H9 (cell line): ENCODE measurements at regions not wholly inside any gene's neighbourhood (a gene's known extent, or its start where the extent isn't known, plus 50 kb on each side); places are given as distances from the start of the nearest gene placed in this dataset.

Source experiments
- DNase-seq: peaks from one replicate; pipeline ENCODE4 v3.0.0-alpha.2; 2017
- H2AFZ ChIP-seq: one replicate; pipeline ENCODE4 v1.6.1; 2013; ENCODE audit warnings: mild to moderate bottlenecking, low read length, control low read depth, moderate library complexity
- H2AK5ac ChIP-seq: 2 replicates; pipeline ENCODE4 v1.6.1; 2013; ENCODE audit warnings: low read length, control low read depth, mixed read lengths; ENCODE audit not compliant: insufficient read length
- H2BK120ac ChIP-seq: one replicate; pipeline ENCODE4 v1.6.1; 2013; ENCODE audit warnings: low read depth, mild to moderate bottlenecking, low read length, control low read depth, inconsistent platforms; ENCODE audit not compliant: poor library complexity, severe bottlenecking
- H2BK12ac ChIP-seq: 2 replicates; pipeline ENCODE4 v1.6.1; 2013; ENCODE audit warnings: low read length, control low read depth, mixed read lengths, low read depth; ENCODE audit not compliant: insufficient read length
- H2BK15ac ChIP-seq: 2 replicates; pipeline ENCODE4 v1.6.1; 2013; ENCODE audit warnings: low read depth, low read length, control low read depth
- H2BK20ac ChIP-seq: one replicate; pipeline ENCODE4 v1.6.1; 2013; ENCODE audit warnings: low read depth, mild to moderate bottlenecking, low read length, control low read depth, inconsistent platforms; ENCODE audit not compliant: poor library complexity, severe bottlenecking
- H2BK5ac ChIP-seq: 2 replicates; pipeline ENCODE4 v1.6.1; 2013; ENCODE audit warnings: low read length, control low read depth, mixed read lengths; ENCODE audit not compliant: insufficient read length
- H3K14ac ChIP-seq: 2 replicates; pipeline ENCODE4 v1.6.1; 2013; ENCODE audit warnings: low read length, control low read depth; ENCODE audit not compliant: insufficient read depth
- H3K18ac ChIP-seq: 2 replicates; pipeline ENCODE4 v1.6.1; 2013; ENCODE audit warnings: low read depth, mild to moderate bottlenecking, mixed read lengths, low read length, control low read depth; ENCODE audit not compliant: insufficient read length
- H3K23ac ChIP-seq: 2 replicates; pipeline ENCODE4 v1.6.1; 2013; ENCODE audit warnings: low read length, control low read depth, mixed read lengths, low read depth; ENCODE audit not compliant: insufficient read length
- H3K23me2 ChIP-seq: 2 replicates; pipeline ENCODE4 v1.6.1; 2013; ENCODE audit warnings: low read depth, mild to moderate bottlenecking, mixed read lengths, low read length, control low read depth; ENCODE audit not compliant: insufficient read length, poor library complexity, severe bottlenecking
- H3K27ac ChIP-seq: 2 replicates; pipeline ENCODE4 v1.5.1; 2013; ENCODE audit warnings: low read length, control low read depth, mixed read lengths, low read depth; ENCODE audit not compliant: insufficient read length
- H3K27me3 ChIP-seq: 2 replicates; pipeline ENCODE4 v1.6.1; 2013; ENCODE audit warnings: low read length, control low read depth, inconsistent platforms; ENCODE audit not compliant: insufficient read depth
- H3K4ac ChIP-seq: 2 replicates; pipeline ENCODE4 v1.6.1; 2013; ENCODE audit warnings: low read depth, mild to moderate bottlenecking, control low read depth, inconsistent platforms, low read length, moderate library complexity
- H3K4me1 ChIP-seq: 2 replicates; pipeline ENCODE4 v1.6.1; 2013; ENCODE audit warnings: low read length, control low read depth, inconsistent platforms; ENCODE audit not compliant: insufficient read depth
- H3K4me2 ChIP-seq: 2 replicates; pipeline ENCODE4 v1.6.1; 2013; ENCODE audit warnings: low read length, control low read depth, mixed read lengths; ENCODE audit not compliant: insufficient read length, insufficient read depth
- H3K56ac ChIP-seq: 2 replicates; pipeline ENCODE4 v1.6.1; 2013; ENCODE audit warnings: low read depth, mild to moderate bottlenecking, mixed read lengths, low read length, control low read depth; ENCODE audit not compliant: insufficient read length
- H3K79me1 ChIP-seq: 2 replicates; pipeline ENCODE4 v1.6.1; 2013; ENCODE audit warnings: low read depth, mild to moderate bottlenecking, moderate library complexity, low read length, control low read depth, inconsistent platforms; ENCODE audit not compliant: insufficient read depth, poor library complexity, severe bottlenecking
- H3K79me2 ChIP-seq: 2 replicates; pipeline ENCODE4 v1.6.1; 2013; ENCODE audit warnings: low read length, control low read depth, inconsistent platforms; ENCODE audit not compliant: insufficient read depth
- H3K9ac ChIP-seq: 2 replicates; pipeline ENCODE4 v1.6.1; 2013; ENCODE audit warnings: low read length, control low read depth, mixed read lengths; ENCODE audit not compliant: insufficient read length; ENCODE audit errors: extremely low read depth
- H3K9me3 ChIP-seq: one replicate; pipeline ENCODE4 v1.6.1; 2013; ENCODE audit warnings: low read depth, low read length, inconsistent platforms; ENCODE audit not compliant: control insufficient read depth
- H3T11ph ChIP-seq: one replicate; pipeline ENCODE4 v1.6.1; 2013; ENCODE audit warnings: mild to moderate bottlenecking, low read length, control low read depth, inconsistent platforms
- H4K20me1 ChIP-seq: one replicate; pipeline ENCODE4 v1.6.1; 2013; ENCODE audit not compliant: control insufficient read depth, insufficient read length, insufficient read depth
- H4K5ac ChIP-seq: 2 replicates; pipeline ENCODE4 v1.6.1; 2013; ENCODE audit warnings: low read depth, mild to moderate bottlenecking, mixed read lengths, low read length, control low read depth; ENCODE audit not compliant: insufficient read length
- H4K8ac ChIP-seq: replicated peaks from 2 replicates; pipeline ENCODE4 v1.6.1; 2013; ENCODE audit warnings: low read length, control low read depth, mixed read lengths, low read depth; ENCODE audit not compliant: insufficient read length
- H4K91ac ChIP-seq: 2 replicates; pipeline ENCODE4 v1.6.1; 2013; ENCODE audit warnings: low read depth, mild to moderate bottlenecking, moderate library complexity, mixed read lengths, low read length, control low read depth; ENCODE audit not compliant: insufficient read length
- H3K27ac Mint-ChIP-seq, 3 experiments: 2 replicates in 2 of 3; 3 replicates in 1 of 3; pipeline ENCODE4 v1.8.0; 2020 to 2021; ENCODE audit warnings: mixed read lengths in 3 of 3, mild to moderate bottlenecking in 1 of 3, moderate library complexity in 1 of 3
- H3K27me3 Mint-ChIP-seq: 2 replicates; pipeline ENCODE4 v1.8.0; 2021; ENCODE audit warnings: low read depth, mild to moderate bottlenecking, moderate library complexity, mixed read lengths
- H3K36me3 Mint-ChIP-seq, 3 experiments: 2 replicates in 2 of 3; 3 replicates in 1 of 3; pipeline ENCODE4 v1.8.0; 2020 to 2021; ENCODE audit warnings: low read depth in 3 of 3, mixed read lengths in 3 of 3; ENCODE audit not compliant: insufficient read depth in 1 of 3
- H3K4me1 Mint-ChIP-seq, 2 experiments: 2 replicates each; pipeline ENCODE4 v1.8.0; 2020; ENCODE audit warnings: mixed read lengths in 2 of 2
- H3K4me3 Mint-ChIP-seq, 2 experiments: 2 replicates in 1 of 2; 3 replicates in 1 of 2; pipeline ENCODE4 v1.8.0; 2020 to 2021; ENCODE audit warnings: mild to moderate bottlenecking in 2 of 2, mixed read lengths in 2 of 2, moderate library complexity in 1 of 2
- H3K9me3 Mint-ChIP-seq, 2 experiments: 2 replicates in 1 of 2; 3 replicates in 1 of 2; pipeline ENCODE4 v1.8.0; 2020; ENCODE audit warnings: mild to moderate bottlenecking in 2 of 2, mixed read lengths in 2 of 2, moderate library complexity in 1 of 2
- WGBS: extraction: QIAGEN DNeasy Blood & Tissue Kit; methylation state at CpG from one replicate; pipeline ENCODE4 v1.1.7; 2013; ENCODE audit warnings: missing lambda C conversion rate, low lambda C conversion rate, mixed read lengths; ENCODE audit not compliant: insufficient read length; ENCODE audit errors: extremely low coverage; 5-methylcytosine and 5-hydroxymethylcytosine counted together
- TF ChIP-seq, protein P1 (sequence below): fragments of 200-600 bp; sonication (generic); conservative IDR thresholded peaks from 3 replicates; pipeline ENCODE4 v1.8.0; 2021; ENCODE audit warnings: antibody characterized with exemption, mild to moderate bottlenecking

DNA sequence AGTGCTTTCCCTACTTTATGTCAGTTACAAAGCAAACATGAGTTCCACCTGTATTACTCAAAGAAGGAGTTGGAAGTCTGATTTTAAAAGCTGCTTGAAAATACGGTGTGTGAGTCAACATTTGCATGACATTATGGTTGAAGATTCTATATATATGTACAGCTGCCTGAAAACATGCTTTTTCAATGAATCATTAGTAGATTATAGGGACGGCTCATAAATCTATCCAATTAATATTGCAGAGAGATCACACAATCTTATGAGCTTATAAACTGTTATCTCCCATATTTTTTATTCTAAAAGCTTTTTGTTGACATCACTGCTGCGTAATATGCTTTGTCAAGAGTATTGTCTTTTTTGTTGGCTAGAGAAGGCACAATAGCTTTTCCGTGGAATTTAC, 873.8 kb downstream of the SLITRK6 start:
- Histone ChIP-seq H2AK5ac (no peak overlapping the region), H3K4ac (no peak overlapping the region), H2BK20ac (no peak overlapping the region), H3K14ac (no peak overlapping the region), H3K9me3 (no peaks in the 10 kb centered on the region), H3K4me1 (no peaks in the 10 kb centered on the region), H2BK5ac (no peak overlapping the region), H3K23ac (no peak overlapping the region), H3T11ph (no peak overlapping the region), H2BK120ac (no peak overlapping the region), H2BK12ac (no peak overlapping the region), H2BK15ac (no peak overlapping the region), H3K9ac (no peak overlapping the region), H4K91ac (no peak overlapping the region), H3K23me2 (no peaks in the 10 kb centered on the region), H3K4me2 (no peak overlapping the region), H4K5ac (no peak overlapping the region), H3K18ac (no peak overlapping the region), H4K8ac (no peak overlapping the region), H4K20me1 (no peaks in the 10 kb centered on the region), H3K27me3 (no peaks in the 10 kb centered on the region), H3K56ac (no peak overlapping the region), H3K79me2 (no peaks in the 10 kb centered on the region), H3K79me1 (no peaks in the 10 kb centered on the region), H2AFZ (no peak overlapping the region), H3K27ac (no peak overlapping the region)
- H3K27me3 Mint-ChIP-seq, result no peaks in the 10 kb centered on the region
- no peak overlapping the region for H3K27ac Mint-ChIP-seq
- peaks cover 0 to 8% of the 10 kb centered on the region in 2 experiments; a peak in 2 of 5 replicates for H3K9me3 Mint-ChIP-seq
- no peaks in the 10 kb centered on the region; a peak in 1 of 7 replicates for H3K36me3 Mint-ChIP-seq
- TF ChIP-seq, protein P1, sequence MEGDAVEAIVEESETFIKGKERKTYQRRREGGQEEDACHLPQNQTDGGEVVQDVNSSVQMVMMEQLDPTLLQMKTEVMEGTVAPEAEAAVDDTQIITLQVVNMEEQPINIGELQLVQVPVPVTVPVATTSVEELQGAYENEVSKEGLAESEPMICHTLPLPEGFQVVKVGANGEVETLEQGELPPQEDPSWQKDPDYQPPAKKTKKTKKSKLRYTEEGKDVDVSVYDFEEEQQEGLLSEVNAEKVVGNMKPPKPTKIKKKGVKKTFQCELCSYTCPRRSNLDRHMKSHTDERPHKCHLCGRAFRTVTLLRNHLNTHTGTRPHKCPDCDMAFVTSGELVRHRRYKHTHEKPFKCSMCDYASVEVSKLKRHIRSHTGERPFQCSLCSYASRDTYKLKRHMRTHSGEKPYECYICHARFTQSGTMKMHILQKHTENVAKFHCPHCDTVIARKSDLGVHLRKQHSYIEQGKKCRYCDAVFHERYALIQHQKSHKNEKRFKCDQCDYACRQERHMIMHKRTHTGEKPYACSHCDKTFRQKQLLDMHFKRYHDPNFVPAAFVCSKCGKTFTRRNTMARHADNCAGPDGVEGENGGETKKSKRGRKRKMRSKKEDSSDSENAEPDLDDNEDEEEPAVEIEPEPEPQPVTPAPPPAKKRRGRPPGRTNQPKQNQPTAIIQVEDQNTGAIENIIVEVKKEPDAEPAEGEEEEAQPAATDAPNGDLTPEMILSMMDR, result no peak
- WGBS, result no CpG with 5 or more reads among the region's 4 CpGs
- H3K4me1 Mint-ChIP-seq, result peaks cover 0 to 3% of the 10 kb centered on the region in 2 experiments; a peak in 2 of 4 replicates
- DNase-seq, result no peak
- no peak overlapping the region for H3K4me3 Mint-ChIP-seq
